K562 (cell line): ENCODE measurements at regions not wholly inside any gene's neighbourhood (a gene's known extent, or its start where the extent isn't known, plus 50 kb on each side); places are given as distances from the start of the nearest gene placed in this dataset.

Source experiments
- ATAC-seq: fragments of 200-7000 bp; cut with Tn5 transposase; 3 replicates; pipeline ENCODE4 v1.9.1; 2020; ENCODE audit warnings: moderate library complexity
- BruUV-seq: library from RNA; stranded (reverse); fragments of 400-500 nt; replicated peaks from 2 replicates; lab custom pipeline; 2021; lab: Mats Ljungman, UMichigan
- CTCF ChIA-PET: fragments of 300-600 bp; formaldehyde crosslinking; extraction: SDS; loops from one replicate; lab custom pipeline; 2021; ENCODE audit warnings: low intra/inter-chr PET ratio; lab: Yijun Ruan, JAX
- POLR2A ChIA-PET: fragments of 300-600, 350-650 bp; sonication (Branson Sonifier 250); formaldehyde crosslinking; extraction: SDS; loops from one replicate; lab custom pipeline; 2021; ENCODE audit warnings: antibody characterized with exemption, inconsistent platforms; lab: Yijun Ruan, JAX
- DNase-seq, 4 experiments: peaks; one replicate each; pipeline versions ENCODE4 v3.0.0 to v3.0.0-alpha.2; 2011 to 2018; ENCODE audit warnings: low spot score in 3 of 4, mixed read lengths in 3 of 4; ENCODE audit errors: extremely low read depth in 1 of 4
- FAIRE-seq: peaks from 2 replicates; lab custom pipeline; 2011; peaks lifted over from hg19 to GRCh38; lab: Jason Lieb, UNC
- H2AFZ ChIP-seq: 2 replicates; pipeline ENCODE4 v1.6.0; 2011; ENCODE audit warnings: low read depth, low read length, control low read depth, inconsistent platforms
- H3K27ac ChIP-seq: fragments of 200-600 bp; 3 replicates; pipeline ENCODE4 v1.8.0; 2011; ENCODE audit warnings: low read depth, mild to moderate bottlenecking, control low read depth, inconsistent platforms, low read length, moderate library complexity, mixed read lengths; ENCODE audit errors: extremely low read depth
- H3K27me3 ChIP-seq, 2 experiments: fragments of 300-600 bp in 1 of 2; 2 replicates in 1 of 2; 3 replicates in 1 of 2; pipeline versions ENCODE4 v1.6.0 to v1.8.0; 2011; ENCODE audit warnings: inconsistent platforms in 2 of 2, low read length in 2 of 2, mild to moderate bottlenecking in 1 of 2, mixed read lengths in 1 of 2, moderate library complexity in 1 of 2; ENCODE audit not compliant: control insufficient read depth in 2 of 2, insufficient read depth in 2 of 2
- H3K36me3 ChIP-seq: fragments of 300-600 bp; 3 replicates; pipeline ENCODE4 v1.8.0; 2011; ENCODE audit warnings: mild to moderate bottlenecking, low read length, inconsistent platforms; ENCODE audit not compliant: control insufficient read depth, insufficient read depth
- H3K4me1 ChIP-seq, 2 experiments: fragments of 200-600 bp in 1 of 2; replicated peaks in 1 of 2; 2 replicates in 1 of 2; 3 replicates in 1 of 2; pipeline versions ENCODE4 v1.5.1 to v1.8.0; 2011; ENCODE audit warnings: inconsistent platforms in 2 of 2, low read length in 2 of 2, mild to moderate bottlenecking in 1 of 2, mixed read lengths in 1 of 2, moderate library complexity in 1 of 2; ENCODE audit not compliant: control insufficient read depth in 2 of 2, insufficient read depth in 2 of 2
- H3K4me2 ChIP-seq: 2 replicates; pipeline ENCODE4 v1.6.1; 2011; ENCODE audit warnings: low read length, control low read depth, inconsistent platforms, mixed read lengths; ENCODE audit not compliant: insufficient read depth
- H3K4me3 ChIP-seq: fragments of 200-600 bp; sonication (generic), shearing (Covaris generic); 2 replicates; pipeline ENCODE4 v1.5.1; 2016; ENCODE audit warnings: control low read depth, inconsistent platforms
- H3K79me2 ChIP-seq: fragments of 200-600 bp; 3 replicates; pipeline ENCODE4 v1.8.0; 2011; ENCODE audit warnings: low read length, inconsistent platforms; ENCODE audit not compliant: control insufficient read depth, insufficient read depth
- H3K9ac ChIP-seq, 2 experiments: 2 replicates each; pipeline versions ENCODE4 v1.6.0 to v1.6.1; 2011; ENCODE audit warnings: low read depth in 2 of 2, low read length in 2 of 2, control low read depth in 1 of 2, inconsistent platforms in 1 of 2, mild to moderate bottlenecking in 1 of 2, mixed read lengths in 1 of 2; ENCODE audit not compliant: insufficient read depth in 1 of 2
- H3K9me1 ChIP-seq: one replicate; pipeline ENCODE4 v1.6.0; 2011; ENCODE audit warnings: inconsistent platforms, mild to moderate bottlenecking, low read length, moderate library complexity; ENCODE audit not compliant: control insufficient read depth, insufficient read depth
- H3K9me3 ChIP-seq: replicated peaks from 2 replicates; pipeline ENCODE4 v1.5.1; 2011; ENCODE audit warnings: low read depth, low read length, inconsistent platforms; ENCODE audit not compliant: control insufficient read depth, insufficient read depth
- H4K20me1 ChIP-seq: replicated peaks from 2 replicates; pipeline ENCODE4 v1.6.1; 2011; ENCODE audit warnings: low read length, inconsistent platforms, mixed read lengths; ENCODE audit not compliant: control insufficient read depth, insufficient read depth
- CBFA2T2 ChIP-seq: fragments of 450-650 bp; conservative IDR thresholded peaks from 2 replicates; pipeline ENCODE4 v1.6.1; 2017; ENCODE audit warnings: mild to moderate bottlenecking
- CBFA2T3 ChIP-seq: fragments of 450-650 bp; IDR thresholded peaks from 2 replicates; pipeline ENCODE4 v1.6.1; 2017
- FOXM1 ChIP-seq, 2 experiments: fragments of 450-650 bp in 1 of 2; sonication (generic) in 1 of 2; formaldehyde crosslinking in 1 of 2; IDR thresholded peaks; 2 replicates each; pipeline versions ENCODE4 v1.6.1 to v1.9.0; 2017 to 2022; ENCODE audit warnings: low read depth in 2 of 2, mild to moderate bottlenecking in 2 of 2, missing genetic modification reagents in 1 of 2, moderate library complexity in 1 of 2
- KDM1A ChIP-seq, 2 experiments: fragments of 450-650 bp; IDR thresholded peaks; 2 replicates each; pipeline ENCODE4 v1.6.1; 2016; ENCODE audit warnings: mild to moderate bottlenecking in 2 of 2
- KLF16 ChIP-seq: IDR thresholded peaks from 2 replicates; pipeline ENCODE4 v1.6.1; 2016; ENCODE audit warnings: antibody characterized with exemption
- MEIS2 ChIP-seq: fragments of 450-650 bp; IDR thresholded peaks from 2 replicates; pipeline ENCODE4 v1.6.1; 2014; ENCODE audit warnings: mild to moderate bottlenecking; ENCODE audit not compliant: partially characterized antibody
- MTA2 ChIP-seq: fragments of 450-650 bp; IDR thresholded peaks from 2 replicates; pipeline ENCODE4 v1.6.1; 2016; ENCODE audit warnings: low read depth
- MXI1 ChIP-seq: IDR thresholded peaks from 2 replicates; pipeline ENCODE4 v1.6.1; 2011; ENCODE audit warnings: low read depth, mild to moderate bottlenecking, improper control_type of control experiment, low read length
- RCOR1 ChIP-seq, 2 experiments: IDR thresholded peaks; 2 replicates each; pipeline ENCODE4 v1.6.1; 2012; ENCODE audit warnings: low read depth in 2 of 2, low read length in 2 of 2, borderline replicate concordance in 1 of 2, improper control_type of control experiment in 1 of 2
- SMARCA5 ChIP-seq: fragments of 450-650 bp; IDR thresholded peaks from 2 replicates; pipeline ENCODE4 v1.6.1; 2016
- SOX6 ChIP-seq: fragments of 450-650 bp; IDR thresholded peaks from 2 replicates; pipeline ENCODE4 v1.6.1; 2014; ENCODE audit warnings: mild to moderate bottlenecking
- TAL1 ChIP-seq: fragments of 450-650 bp; IDR thresholded peaks from 2 replicates; pipeline ENCODE4 v1.6.1; 2016; ENCODE audit warnings: mild to moderate bottlenecking
- TCF3 ChIP-seq: sonication (generic); formaldehyde crosslinking; IDR thresholded peaks from 2 replicates; pipeline ENCODE4 v1.4.0; 2020; ENCODE audit warnings: mild to moderate bottlenecking, missing genetic modification reagents
- ZNF175 ChIP-seq: fragments of 200-800 bp; sonication (Bioruptor generic); IDR thresholded peaks from 2 replicates; pipeline ENCODE4 v1.6.1; 2016; ENCODE audit warnings: low read depth, mild to moderate bottlenecking, missing genetic modification characterization, missing compliant biosample characterization
- ZSCAN29 ChIP-seq: fragments of 450-650 bp; IDR thresholded peaks from 2 replicates; pipeline ENCODE4 v1.6.1; 2017
- WGBS: fragments of 100-300 bp; shearing (Covaris generic); methylation state at CpG from one replicate; pipeline ENCODE4 v1.1.6; 2016; ENCODE audit warnings: low coverage, mixed read lengths; ENCODE audit not compliant: insufficient coverage; ENCODE audit errors: missing lambda C conversion rate; 5-methylcytosine and 5-hydroxymethylcytosine counted together
- in situ Hi-C: fragments of 300-500 bp; cut with MboI; formaldehyde crosslinking; loops from 4 replicates; pipeline ENCODE4 v1.15.0; 2018; ENCODE audit warnings: inconsistent platforms, mixed read lengths
- intact Hi-C: fragments of 100-400 bp; cut with micrococcal nuclease; formaldehyde crosslinking; loops from 2 replicates; pipeline ENCODE4 v1.14.2; 2022
- TF ChIP-seq, protein P1 (sequence below): fragments of 450-650 bp; formaldehyde crosslinking; IDR thresholded peaks from 2 replicates; pipeline ENCODE4 v1.4.0; 2020; ENCODE audit warnings: mild to moderate bottlenecking, mixed read lengths
- TF ChIP-seq, protein P2 (sequence below): fragments of 250-450 bp; sonication (Bioruptor Pico); IDR thresholded peaks from 2 replicates; pipeline ENCODE4 v1.5.0; 2021
- TF ChIP-seq, protein P3 (sequence below): IDR thresholded peaks from 2 replicates; pipeline ENCODE4 v1.6.1; 2014; ENCODE audit warnings: antibody characterized with exemption
- TF ChIP-seq, protein P4 (sequence below): sonication (generic); IDR thresholded peaks from 2 replicates; pipeline ENCODE4 v1.6.1; 2016

DNA sequence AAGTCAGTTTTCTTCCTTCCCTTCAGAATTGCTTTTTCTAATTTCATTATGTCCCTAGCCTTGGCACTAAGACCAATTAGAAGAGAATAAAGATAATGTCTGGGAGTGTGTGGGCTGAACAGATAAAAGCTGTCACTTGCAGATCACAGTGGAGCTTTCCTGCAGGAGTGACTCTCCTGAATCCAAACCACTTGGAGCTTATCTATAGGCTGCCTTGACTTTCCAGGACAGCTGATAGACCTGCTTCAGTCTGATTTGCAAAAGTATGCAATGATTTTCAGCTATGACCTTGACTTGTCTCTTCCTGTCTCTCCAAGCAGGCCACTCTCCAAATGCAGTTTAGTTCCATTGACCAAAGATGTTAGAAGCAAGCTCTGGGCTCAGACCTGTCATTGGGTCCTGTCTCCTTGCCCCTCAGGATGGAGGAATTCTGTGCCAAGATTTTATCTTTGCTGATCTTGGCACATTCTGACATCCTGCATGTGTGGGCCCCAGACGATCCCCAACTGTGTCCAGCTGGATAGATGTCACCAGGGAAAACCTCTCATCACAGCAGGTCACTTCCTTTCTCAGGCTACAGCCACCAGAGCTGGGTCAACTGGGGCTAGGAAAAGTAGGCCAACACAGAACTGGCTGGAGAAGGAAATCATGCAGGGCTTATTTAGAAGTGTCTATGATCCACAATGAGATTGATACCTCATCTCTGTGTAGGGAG, 120.9 kb upstream of the ZNF438 start:
- H3K9me3 ChIP-seq = no peaks in the 10 kb centered on the region
- no peak overlapping the region for H3K4me3 ChIP-seq
- no peaks in the 10 kb centered on the region for H3K79me2 ChIP-seq
- FAIRE-seq = no peak
- no peaks in the 10 kb centered on the region for H3K36me3 ChIP-seq
- no peak overlapping the region for H3K27ac ChIP-seq
- peaks cover 0 to 2% of the 10 kb centered on the region in 2 experiments; a peak in 2 of 5 replicates for H3K4me1 ChIP-seq
- DNase-seq = no peak
- H3K4me2 ChIP-seq = no peak overlapping the region
- 0% methylated on average over 1 of the region's 1 CpG for WGBS
- no peak for ATAC-seq
- no peak overlapping the region for H3K9ac ChIP-seq
- intact Hi-C loops (no loop called here), in situ Hi-C loops (no loop called here)
- H4K20me1 ChIP-seq = no peaks in the 10 kb centered on the region
- H3K9me1 ChIP-seq = no peaks in the 10 kb centered on the region
- no peaks in the 10 kb centered on the region for H3K27me3 ChIP-seq
- BruUV-seq = no TSS peak
- H2AFZ ChIP-seq = no peak overlapping the region
- CTCF ChIA-PET = no interaction called here
- POLR2A ChIA-PET = interaction anchor here (0.6 to 1.0 kb wide), 2 partner anchors 16 to 38 kb away, joined by 3 read pairs; no protein-coding TSS in a partner anchor
- TF ChIP-seq TAL1 (peak; percentile 59), ZSCAN29 (no peak), SMARCA5 (no peak), MTA2 (peak; percentile 30; the same call in 1 of the 2 replicates), KDM1A (IDR thresholded peaks at IDR 0.05) (peak; percentile 43 to 56; a peak in 1 of 4 replicates), ZNF175 (CRISPR knock-in tag) (no peak), MEIS2 (peak; percentile 8), FOXM1 (IDR thresholded peaks at IDR 0.05; ENCODE audit: low read depth) (peak; percentile 27; the same call in 1 of the 2 replicates), FOXM1 (CRISPR knock-in tag; IDR thresholded peaks at IDR 0.05; ENCODE audit: low read depth) (no peak), CBFA2T2 (peak; percentile 63), KLF16 (0 out of 2 replicates have a peak, but pooled peaks have one; percentile 26), TCF3 (CRISPR knock-in tag) (peak; percentile 38; the same call in 1 of the 2 replicates), CBFA2T3 (peak; percentile 73), SOX6 (0 out of 2 replicates have a peak, but pooled peaks have one; percentile 30), MXI1 (no peak), RCOR1 (IDR thresholded peaks at IDR 0.05; ENCODE audit: borderline replicate concordance in 1 of 2, low read depth in 2 of 2, low read length in 2 of 2) (peak in 1 of 2 experiments; percentile 55; a peak in 2 of 4 replicates)
- TF ChIP-seq, protein P1, sequence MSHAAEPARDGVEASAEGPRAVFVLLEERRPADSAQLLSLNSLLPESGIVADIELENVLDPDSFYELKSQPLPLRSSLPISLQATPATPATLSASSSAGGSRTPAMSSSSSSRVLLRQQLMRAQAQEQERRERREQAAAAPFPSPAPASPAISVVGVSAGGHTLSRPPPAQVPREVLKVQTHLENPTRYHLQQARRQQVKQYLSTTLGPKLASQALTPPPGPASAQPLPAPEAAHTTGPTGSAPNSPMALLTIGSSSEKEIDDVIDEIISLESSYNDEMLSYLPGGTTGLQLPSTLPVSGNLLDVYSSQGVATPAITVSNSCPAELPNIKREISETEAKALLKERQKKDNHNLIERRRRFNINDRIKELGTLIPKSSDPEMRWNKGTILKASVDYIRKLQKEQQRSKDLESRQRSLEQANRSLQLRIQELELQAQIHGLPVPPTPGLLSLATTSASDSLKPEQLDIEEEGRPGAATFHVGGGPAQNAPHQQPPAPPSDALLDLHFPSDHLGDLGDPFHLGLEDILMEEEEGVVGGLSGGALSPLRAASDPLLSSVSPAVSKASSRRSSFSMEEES (CRISPR knock-in tag) = no peak
- TF ChIP-seq, protein P2, sequence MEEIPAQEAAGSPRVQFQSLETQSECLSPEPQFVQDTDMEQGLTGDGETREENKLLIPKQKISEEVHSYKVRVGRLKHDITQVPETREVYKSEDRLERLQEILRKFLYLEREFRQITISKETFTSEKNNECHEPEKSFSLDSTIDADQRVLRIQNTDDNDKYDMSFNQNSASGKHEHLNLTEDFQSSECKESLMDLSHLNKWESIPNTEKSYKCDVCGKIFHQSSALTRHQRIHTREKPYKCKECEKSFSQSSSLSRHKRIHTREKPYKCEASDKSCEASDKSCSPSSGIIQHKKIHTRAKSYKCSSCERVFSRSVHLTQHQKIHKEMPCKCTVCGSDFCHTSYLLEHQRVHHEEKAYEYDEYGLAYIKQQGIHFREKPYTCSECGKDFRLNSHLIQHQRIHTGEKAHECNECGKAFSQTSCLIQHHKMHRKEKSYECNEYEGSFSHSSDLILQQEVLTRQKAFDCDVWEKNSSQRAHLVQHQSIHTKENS = no peak
- TF ChIP-seq, protein P3, sequence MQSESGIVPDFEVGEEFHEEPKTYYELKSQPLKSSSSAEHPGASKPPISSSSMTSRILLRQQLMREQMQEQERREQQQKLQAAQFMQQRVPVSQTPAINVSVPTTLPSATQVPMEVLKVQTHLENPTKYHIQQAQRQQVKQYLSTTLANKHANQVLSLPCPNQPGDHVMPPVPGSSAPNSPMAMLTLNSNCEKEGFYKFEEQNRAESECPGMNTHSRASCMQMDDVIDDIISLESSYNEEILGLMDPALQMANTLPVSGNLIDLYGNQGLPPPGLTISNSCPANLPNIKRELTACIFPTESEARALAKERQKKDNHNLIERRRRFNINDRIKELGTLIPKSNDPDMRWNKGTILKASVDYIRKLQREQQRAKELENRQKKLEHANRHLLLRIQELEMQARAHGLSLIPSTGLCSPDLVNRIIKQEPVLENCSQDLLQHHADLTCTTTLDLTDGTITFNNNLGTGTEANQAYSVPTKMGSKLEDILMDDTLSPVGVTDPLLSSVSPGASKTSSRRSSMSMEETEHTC = no peak
- TF ChIP-seq, protein P4, sequence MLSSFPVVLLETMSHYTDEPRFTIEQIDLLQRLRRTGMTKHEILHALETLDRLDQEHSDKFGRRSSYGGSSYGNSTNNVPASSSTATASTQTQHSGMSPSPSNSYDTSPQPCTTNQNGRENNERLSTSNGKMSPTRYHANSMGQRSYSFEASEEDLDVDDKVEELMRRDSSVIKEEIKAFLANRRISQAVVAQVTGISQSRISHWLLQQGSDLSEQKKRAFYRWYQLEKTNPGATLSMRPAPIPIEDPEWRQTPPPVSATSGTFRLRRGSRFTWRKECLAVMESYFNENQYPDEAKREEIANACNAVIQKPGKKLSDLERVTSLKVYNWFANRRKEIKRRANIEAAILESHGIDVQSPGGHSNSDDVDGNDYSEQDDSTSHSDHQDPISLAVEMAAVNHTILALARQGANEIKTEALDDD = no peak
